ENCODE measurements at regions not wholly inside any gene's neighbourhood (a gene's known extent, or its start where the extent isn't known, plus 50 kb on each side); places are given as distances from the start of the nearest gene placed in this dataset.

GRCh38 chr14:37709419-37710195, 114.2 kb downstream of the TTC6 start (continued):
- no peak for TF ChIP-seq PLSCR1 (CRISPR knock-in tag; IDR thresholded peaks at IDR 0.05; ENCODE audit: borderline replicate concordance)
- no peak for TF ChIP-seq ZNF572 (CRISPR knock-in tag; IDR thresholded peaks at IDR 0.05)
- TF ChIP-seq ZNF546 (CRISPR knock-in tag; conservative IDR thresholded peaks at IDR 0.05): no peak
- no peak for TF ChIP-seq ZNF607 (CRISPR knock-in tag; IDR thresholded peaks at IDR 0.05; ENCODE audit: borderline replicate concordance)
- no peak for TF ChIP-seq ZSCAN5A (CRISPR knock-in tag; IDR thresholded peaks at IDR 0.05; ENCODE audit: borderline replicate concordance)
- TF ChIP-seq RNF2 (conservative IDR thresholded peaks at IDR 0.05; ENCODE audit: low read depth): no peak
- TF ChIP-seq ZFP62 (CRISPR knock-in tag; IDR thresholded peaks at IDR 0.05): no peak
- TF ChIP-seq RXRA (CRISPR knock-in tag; IDR thresholded peaks at IDR 0.05): no peak
- TF ChIP-seq ADNP (CRISPR knock-in tag; IDR thresholded peaks at IDR 0.05): no peak
- TF ChIP-seq SOX13 (IDR thresholded peaks at IDR 0.05): no peak
- TF ChIP-seq SOX13 (CRISPR knock-in tag; conservative IDR thresholded peaks at IDR 0.05 in 1 of 2, IDR thresholded peaks at IDR 0.05 in 1 of 2): no peak
